GM12874 (cell line): ENCODE measurements at regions not wholly inside any gene's neighbourhood (a gene's known extent, or its start where the extent isn't known, plus 50 kb on each side); places are given as distances from the start of the nearest gene placed in this dataset.

Source experiments
- CTCF ChIP-seq: IDR thresholded peaks from 2 replicates; pipeline ENCODE4 v1.5.1; 2011; ENCODE audit warnings: low read depth, mild to moderate bottlenecking, control low read depth, low read length, moderate library complexity; ENCODE audit not compliant: insufficient read depth

- no peak for TF ChIP-seq CTCF
Measured at GRCh38 chr17:37859451-37859850, 64.8 kb upstream of the TBC1D3K start.

- TF ChIP-seq CTCF: no peak
Measured at GRCh38 chr17:37856245-37856644, 68.0 kb upstream of the TBC1D3K start.

GRCh38 chr17:37849617-37849972 lies 74.6 kb upstream of the TBC1D3K start:
- no peak for TF ChIP-seq CTCF

- no peak for TF ChIP-seq CTCF
Measured at GRCh38 chr17:37848690-37849616, 75.3 kb upstream of the TBC1D3K start.

- no peak for TF ChIP-seq CTCF
Measured at GRCh38 chr17:37847811-37848331, 76.3 kb upstream of the TBC1D3K start.

GRCh38 chr17:37847102-37847501 lies 77.1 kb upstream of the TBC1D3K start:
- no peak for TF ChIP-seq CTCF

- TF ChIP-seq CTCF: no peak
Measured at GRCh38 chr17:37844977-37845293, 79.3 kb upstream of the TBC1D3K start.
